H1 (cell line): ENCODE measurements at regions not wholly inside any gene's neighbourhood (a gene's known extent, or its start where the extent isn't known, plus 50 kb on each side); places are given as distances from the start of the nearest gene placed in this dataset.

Experiments
- CTCF ChIA-PET: fragments of 300-600 bp; sonication (Branson Sonifier 250); formaldehyde crosslinking; loops from one replicate; lab custom pipeline; 2021; ENCODE audit not compliant: partially characterized antibody; lab: Charles Lee
- POLR2A ChIA-PET: fragments of 300-600 bp; sonication (Branson Sonifier 250); formaldehyde crosslinking; loops from one replicate; lab custom pipeline; 2021; ENCODE audit warnings: inconsistent platforms; ENCODE audit not compliant: partially characterized antibody; lab: Charles Lee
- DNase-seq, 2 experiments: peaks; one replicate each; pipeline versions ENCODE4 v3.0.0 to v3.0.0-alpha.2; 2010 to 2022; ENCODE audit warnings: low spot score in 2 of 2, low read depth in 1 of 2, mixed read lengths in 1 of 2
- FAIRE-seq: peaks from 2 replicates; lab custom pipeline; 2011; peaks lifted over from hg19 to GRCh38; lab: Jason Lieb, UNC
- H2AFZ ChIP-seq: 2 replicates; pipeline ENCODE4 v1.8.1; 2012; ENCODE audit warnings: low read length, inconsistent platforms
- H2AK5ac ChIP-seq: 2 replicates; pipeline ENCODE4 v1.6.1; 2013; ENCODE audit warnings: low read depth, low read length
- H2BK120ac ChIP-seq: replicated peaks from 2 replicates; pipeline ENCODE3; 2013; ENCODE audit warnings: low read depth, low read length, inconsistent platforms
- H2BK12ac ChIP-seq: 2 replicates; pipeline ENCODE4 v1.6.1; 2013; ENCODE audit warnings: low read depth, low read length
- H2BK15ac ChIP-seq: 2 replicates; pipeline ENCODE4 v1.6.1; 2013; ENCODE audit warnings: low read length
- H2BK20ac ChIP-seq: 2 replicates; pipeline ENCODE4 v1.6.1; 2013; ENCODE audit warnings: low read length
- H2BK5ac ChIP-seq: 2 replicates; pipeline ENCODE4 v1.6.1; 2013; ENCODE audit warnings: low read depth, low read length
- H3K14ac ChIP-seq: 2 replicates; pipeline ENCODE4 v1.6.1; 2013; ENCODE audit warnings: inconsistent platforms; ENCODE audit not compliant: insufficient read length
- H3K18ac ChIP-seq: 2 replicates; pipeline ENCODE4 v1.6.1; 2013; ENCODE audit warnings: low read length; ENCODE audit errors: extremely low read depth
- H3K23ac ChIP-seq: 2 replicates; pipeline ENCODE4 v1.6.1; 2013; ENCODE audit warnings: inconsistent platforms; ENCODE audit not compliant: insufficient read length
- H3K23me2 ChIP-seq: 2 replicates; pipeline ENCODE4 v1.6.1; 2013; ENCODE audit warnings: low read depth, low read length
- H3K27ac ChIP-seq: 2 replicates; pipeline ENCODE4 v1.6.1; 2011; ENCODE audit warnings: low read depth, low read length, inconsistent platforms
- H3K27me3 ChIP-seq, 4 experiments: replicated peaks in 1 of 4; 1 replicate in 1 of 4; 2 replicates in 3 of 4; pipeline versions ENCODE4 v1.6.1 to v1.8.1; 2011 to 2013; ENCODE audit warnings: low read length in 3 of 4, mild to moderate bottlenecking in 3 of 4, inconsistent platforms in 2 of 4, mixed read lengths in 2 of 4, moderate library complexity in 1 of 4; ENCODE audit not compliant: control insufficient read depth in 3 of 4, insufficient read depth in 3 of 4; ENCODE audit errors: extremely low read depth in 1 of 4
- H3K36me3 ChIP-seq, 4 experiments: 2 replicates each; pipeline versions ENCODE4 v1.6.1 to v1.8.1; 2011 to 2013; ENCODE audit warnings: mild to moderate bottlenecking in 4 of 4, low read length in 3 of 4, moderate library complexity in 2 of 4, control low read depth in 1 of 4, inconsistent platforms in 1 of 4; ENCODE audit not compliant: insufficient read depth in 4 of 4, control insufficient read depth in 2 of 4
- H3K4ac ChIP-seq: replicated peaks from 2 replicates; pipeline ENCODE3; 2013; ENCODE audit warnings: low read length, low read depth, mixed read lengths, inconsistent platforms; ENCODE audit not compliant: insufficient read length
- H3K4me1 ChIP-seq, 4 experiments: replicated peaks in 1 of 4; 1 replicate in 1 of 4; 2 replicates in 3 of 4; pipeline versions ENCODE4 v1.6.1 to v1.8.1; 2011 to 2013; ENCODE audit warnings: low read length in 3 of 4, inconsistent platforms in 2 of 4, mixed read lengths in 1 of 4; ENCODE audit not compliant: insufficient read depth in 4 of 4, control insufficient read depth in 3 of 4
- H3K4me2 ChIP-seq, 2 experiments: 2 replicates each; pipeline versions ENCODE4 v1.6.1 to v1.8.1; 2011 to 2013; ENCODE audit warnings: low read depth in 2 of 2, low read length in 2 of 2, control low read depth in 1 of 2, inconsistent platforms in 1 of 2, mild to moderate bottlenecking in 1 of 2; ENCODE audit not compliant: insufficient read depth in 1 of 2
- H3K4me3 ChIP-seq, 4 experiments: fragments of 200-600, 300-600 bp in 1 of 4; sonication (generic), shearing (Covaris generic), sonication (Bioruptor Twin) in 1 of 4; 2 replicates each; pipeline versions ENCODE4 v1.5.1 to v1.8.1; 2011 to 2016; ENCODE audit warnings: low read length in 4 of 4, low read depth in 3 of 4, control low read depth in 2 of 4, inconsistent platforms in 2 of 4, mild to moderate bottlenecking in 2 of 4, mixed read lengths in 1 of 4, moderate library complexity in 1 of 4; ENCODE audit not compliant: insufficient read depth in 2 of 4; ENCODE audit errors: extremely low read depth in 1 of 4
- H3K56ac ChIP-seq: replicated peaks from 2 replicates; pipeline ENCODE3; 2013; ENCODE audit warnings: low read depth, mild to moderate bottlenecking, mixed read lengths, low read length, inconsistent platforms; ENCODE audit not compliant: insufficient read length
- H3K79me1 ChIP-seq: 2 replicates; pipeline ENCODE4 v1.6.1; 2013; ENCODE audit warnings: low read depth, low read length, control low read depth
- H3K79me2 ChIP-seq, 2 experiments: 2 replicates each; pipeline versions ENCODE4 v1.6.1 to v1.8.1; 2012 to 2013; ENCODE audit warnings: low read length in 2 of 2, mild to moderate bottlenecking in 2 of 2, inconsistent platforms in 1 of 2; ENCODE audit not compliant: insufficient read depth in 2 of 2, control insufficient read depth in 1 of 2
- H3K9ac ChIP-seq, 4 experiments: replicated peaks in 1 of 4; 1 replicate in 1 of 4; 2 replicates in 3 of 4; pipeline versions ENCODE4 v1.6.1 to v1.8.1; 2011 to 2013; ENCODE audit warnings: low read depth in 3 of 4, low read length in 3 of 4, control low read depth in 2 of 4, mild to moderate bottlenecking in 2 of 4, moderate library complexity in 2 of 4, inconsistent platforms in 1 of 4; ENCODE audit errors: extremely low read depth in 1 of 4
- H3K9me3 ChIP-seq, 2 experiments: 2 replicates each; pipeline versions ENCODE4 v1.6.1 to v1.8.1; 2012 to 2013; ENCODE audit warnings: mild to moderate bottlenecking in 2 of 2, moderate library complexity in 2 of 2, control low read depth in 1 of 2, inconsistent platforms in 1 of 2, low read depth in 1 of 2, low read length in 1 of 2, mixed read lengths in 1 of 2; ENCODE audit not compliant: insufficient read depth in 2 of 2
- H4K20me1 ChIP-seq, 2 experiments: replicated peaks in 1 of 2; 2 replicates each; pipeline versions ENCODE3 to v1.8.1; 2011 to 2013; ENCODE audit warnings: inconsistent platforms in 2 of 2, low read length in 2 of 2, mild to moderate bottlenecking in 1 of 2; ENCODE audit not compliant: insufficient read depth in 2 of 2, control insufficient read depth in 1 of 2
- H4K5ac ChIP-seq: 2 replicates; pipeline ENCODE4 v1.6.1; 2013; ENCODE audit warnings: low read length, low read depth, mixed read lengths, inconsistent platforms; ENCODE audit not compliant: insufficient read length
- H4K8ac ChIP-seq: 2 replicates; pipeline ENCODE4 v1.8.0; 2013; ENCODE audit warnings: mild to moderate bottlenecking, moderate library complexity, low read length, inconsistent platforms; ENCODE audit not compliant: insufficient read depth; ENCODE audit errors: extremely low read depth
- H4K91ac ChIP-seq: replicated peaks from 2 replicates; pipeline ENCODE3; 2013; ENCODE audit warnings: low read length, mixed read lengths, inconsistent platforms; ENCODE audit not compliant: insufficient read length
- BRCA1 ChIP-seq: IDR thresholded peaks from 2 replicates; pipeline ENCODE4 v1.6.1; 2012; ENCODE audit warnings: low read depth, low read length, improper control_type of control experiment
- EZH2 ChIP-seq: fragments of 200-600 bp; sonication (generic); IDR thresholded peaks from 2 replicates; pipeline ENCODE4 v1.7.1; 2012; ENCODE audit warnings: low read depth, mild to moderate bottlenecking, moderate library complexity, low read length, inconsistent platforms; ENCODE audit not compliant: severe bottlenecking
- HDAC2 ChIP-seq, 2 experiments: fragments of 300-600 bp in 1 of 2; sonication (generic) in 1 of 2; IDR thresholded peaks; 2 replicates each; pipeline ENCODE4 v1.6.1; 2011 to 2012; ENCODE audit warnings: low read depth in 2 of 2, low read length in 2 of 2, mild to moderate bottlenecking in 2 of 2, moderate library complexity in 2 of 2, borderline replicate concordance in 1 of 2, inconsistent platforms in 1 of 2
- HDAC6 ChIP-seq: IDR thresholded peaks from one replicate; pipeline ENCODE4 v1.7.1; 2012; ENCODE audit warnings: low read depth, mild to moderate bottlenecking, inconsistent platforms, low read length, moderate library complexity
- JUN ChIP-seq: IDR thresholded peaks from 2 replicates; pipeline ENCODE4 v1.6.1; 2011; ENCODE audit warnings: low read depth, mild to moderate bottlenecking, improper control_type of control experiment, low read length
- MAFK ChIP-seq: IDR thresholded peaks from 2 replicates; pipeline ENCODE4 v1.6.1; 2012; ENCODE audit warnings: low read depth, mild to moderate bottlenecking, improper control_type of control experiment, low read length
- POLR2AphosphoS5 ChIP-seq: IDR thresholded peaks from 2 replicates; pipeline ENCODE4 v1.6.1; 2011; ENCODE audit warnings: low read depth, low read length
- RBBP5 ChIP-seq: IDR thresholded peaks from 2 replicates; pipeline ENCODE4 v1.7.1; 2012; ENCODE audit warnings: low read depth, mild to moderate bottlenecking, inconsistent platforms, low read length, moderate library complexity, borderline replicate concordance
- RNF2 ChIP-seq: fragments of 200-900, 300-1000 bp; sonication (generic); IDR thresholded peaks from 2 replicates; pipeline ENCODE4 v1.7.1; 2016; ENCODE audit warnings: borderline replicate concordance, low read depth, mild to moderate bottlenecking, antibody characterized with exemption, low read length; ENCODE audit not compliant: poor library complexity, severe bottlenecking; ENCODE audit errors: missing control alignments
- RXRA ChIP-seq: IDR thresholded peaks from 2 replicates; pipeline ENCODE4 v1.6.1; 2011; ENCODE audit warnings: low read depth, mild to moderate bottlenecking, low read length, moderate library complexity; ENCODE audit not compliant: insufficient read depth
- SIN3A ChIP-seq, 2 experiments: IDR thresholded peaks in 1 of 2; conservative IDR thresholded peaks in 1 of 2; 2 replicates each; pipeline ENCODE4 v1.6.1; 2011 to 2012; ENCODE audit warnings: low read length in 2 of 2, improper control_type of control experiment in 1 of 2, low read depth in 1 of 2, mild to moderate bottlenecking in 1 of 2
- SP1 ChIP-seq: IDR thresholded peaks from 2 replicates; pipeline ENCODE4 v1.6.1; 2011; ENCODE audit warnings: low read depth, low read length
- TAF7 ChIP-seq: optimal IDR thresholded peaks from 2 replicates; pipeline ENCODE3; 2011; ENCODE audit warnings: low read depth, mild to moderate bottlenecking, inconsistent platforms, low read length, moderate library complexity, borderline replicate concordance
- TCF12 ChIP-seq: IDR thresholded peaks from 2 replicates; pipeline ENCODE4 v1.6.1; 2011; ENCODE audit warnings: low read depth, mild to moderate bottlenecking, low read length
- YY1 ChIP-seq: IDR thresholded peaks from 2 replicates; pipeline ENCODE4 v1.6.1; 2011; ENCODE audit warnings: low read depth, mild to moderate bottlenecking, low read length
- WGBS, 2 experiments: shearing (Covaris generic) in 1 of 2; methylation state at CpG; one replicate each; pipeline versions ENCODE4 v1.1.6 to v1.1.7; 2013 to 2015; ENCODE audit warnings: low lambda C conversion rate in 2 of 2, mixed read lengths in 2 of 2, inconsistent platforms in 1 of 2, low coverage in 1 of 2, missing lambda C conversion rate in 1 of 2; ENCODE audit not compliant: insufficient replicate concordance in 2 of 2, insufficient coverage in 1 of 2, insufficient read length in 1 of 2; ENCODE audit errors: extremely low coverage in 1 of 2, missing lambda C conversion rate in 1 of 2; 5-methylcytosine and 5-hydroxymethylcytosine counted together

DNA sequence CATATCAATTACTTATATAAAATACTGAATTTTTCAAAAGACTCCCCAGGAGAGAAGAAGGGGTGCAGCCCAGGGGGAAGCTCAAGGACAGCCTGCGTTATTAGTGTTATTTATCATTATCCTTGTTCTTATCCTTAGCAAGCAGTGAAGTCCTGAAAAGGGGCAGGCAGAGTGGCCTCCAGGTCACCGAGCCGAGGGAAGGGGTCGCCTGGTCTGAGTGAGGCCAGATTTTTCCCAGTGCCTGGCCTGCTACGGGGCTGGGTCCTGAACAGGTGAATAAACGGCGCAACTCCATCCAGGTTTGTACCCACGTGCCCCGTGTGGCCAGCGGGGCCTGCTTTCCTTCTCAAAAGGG, 123.7 kb downstream of the BRD1 start:
- FAIRE-seq (no peak), DNase-seq (peak in 1 of 2 experiments; percentile 39)
- Histone ChIP-seq H3K27ac (no peak overlapping the region), H4K20me1 (no peaks in the 10 kb centered on the region), H3K36me3 (no peaks in the 10 kb centered on the region), H3K4me2 (no peak overlapping the region), H3K9ac (no peak overlapping the region), H2AFZ (no peak overlapping the region), H4K5ac (no peak overlapping the region), H2BK15ac (no peak overlapping the region), H2BK20ac (no peak overlapping the region), H4K91ac (no peak overlapping the region), H3K79me2 (no peaks in the 10 kb centered on the region), H2BK120ac (no peak overlapping the region), H3K79me1 (no peaks in the 10 kb centered on the region), H2BK12ac (no peak overlapping the region), H3K23me2 (no peaks in the 10 kb centered on the region), H2BK5ac (no peak overlapping the region), H3K18ac (no peak overlapping the region), H3K4me1 (no peaks in the 10 kb centered on the region), H3K56ac (no peak overlapping the region), H3K9me3 (peaks cover 4 to 7% of the 10 kb centered on the region in 2 experiments; a peak in 3 of 4 replicates), H2AK5ac (no peak overlapping the region), H4K8ac (no peak overlapping the region), H3K14ac (no peak overlapping the region), H3K4ac (no peak overlapping the region), H3K27me3 (no peaks in the 10 kb centered on the region), H3K4me3 (no peak overlapping the region), H3K23ac (no peak overlapping the region)
- CTCF ChIA-PET: interaction anchor here (0.6 to 2.3 kb wide), 5 partner anchors 10 to 62 kb away, joined by 3 to 7 read pairs (median 3); no protein-coding TSS in a partner anchor
- POLR2A ChIA-PET: no interaction called here
- 92% methylated on average over 10 of the region's 10 CpGs; no CpG with 5 or more reads in 1 of the 2 experiments for WGBS, 2 experiments
- no peak for TF ChIP-seq TCF12
- TF ChIP-seq RXRA: no peak
- TF ChIP-seq POLR2AphosphoS5: no peak
- TF ChIP-seq HDAC6: no peak
- no peak for TF ChIP-seq SP1
- no peak for TF ChIP-seq MAFK
- no peak for TF ChIP-seq YY1
- TF ChIP-seq TAF7: no peak
- TF ChIP-seq HDAC2 (IDR thresholded peaks at IDR 0.05; ENCODE audit: borderline replicate concordance in 1 of 2, low read depth in 2 of 2, low read length in 2 of 2): no peak
- TF ChIP-seq RNF2: no peak
- no peak for TF ChIP-seq EZH2
- no peak for TF ChIP-seq SIN3A (conservative IDR thresholded peaks at IDR 0.05 in 1 of 2, IDR thresholded peaks at IDR 0.05 in 1 of 2; ENCODE audit: low read depth in 1 of 2, low read length in 2 of 2)
- no peak for TF ChIP-seq RBBP5
- no peak for TF ChIP-seq JUN
- no peak for TF ChIP-seq BRCA1
